ENCODE measurements at regions not wholly inside any gene's neighbourhood (a gene's known extent, or its start where the extent isn't known, plus 50 kb on each side); places are given as distances from the start of the nearest gene placed in this dataset.

DNA sequence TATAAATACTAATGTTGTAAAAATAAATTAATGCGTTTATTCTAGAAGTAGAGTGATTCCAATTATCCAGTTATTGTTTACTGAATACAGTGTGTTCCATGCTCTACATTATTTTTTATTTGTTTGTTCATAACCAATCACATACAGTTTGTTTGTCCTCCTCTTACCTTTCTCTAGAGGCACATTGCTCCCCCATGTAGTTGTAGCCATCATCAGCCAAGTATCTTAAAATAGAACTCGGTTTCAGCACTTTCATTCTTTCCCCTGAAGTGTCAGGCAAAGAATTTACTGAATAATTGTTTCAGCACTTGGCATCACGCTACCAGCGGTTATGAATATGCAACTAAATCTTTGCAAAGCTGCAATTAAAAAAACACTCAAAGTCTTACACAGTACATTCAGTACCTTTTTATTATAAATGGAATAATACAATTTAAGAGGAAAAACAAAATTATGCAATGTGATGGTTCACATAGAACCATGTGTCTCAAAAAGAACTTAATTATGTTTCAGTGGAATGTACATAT is 448.6 kb upstream of the ATP10A start:
- TF ChIP-seq POLR2AphosphoS5 (IDR thresholded peaks at IDR 0.05; ENCODE audit: insufficient read depth in 1 of 2, low read depth in 1 of 2) = no peak
- TF ChIP-seq, protein P1, sequence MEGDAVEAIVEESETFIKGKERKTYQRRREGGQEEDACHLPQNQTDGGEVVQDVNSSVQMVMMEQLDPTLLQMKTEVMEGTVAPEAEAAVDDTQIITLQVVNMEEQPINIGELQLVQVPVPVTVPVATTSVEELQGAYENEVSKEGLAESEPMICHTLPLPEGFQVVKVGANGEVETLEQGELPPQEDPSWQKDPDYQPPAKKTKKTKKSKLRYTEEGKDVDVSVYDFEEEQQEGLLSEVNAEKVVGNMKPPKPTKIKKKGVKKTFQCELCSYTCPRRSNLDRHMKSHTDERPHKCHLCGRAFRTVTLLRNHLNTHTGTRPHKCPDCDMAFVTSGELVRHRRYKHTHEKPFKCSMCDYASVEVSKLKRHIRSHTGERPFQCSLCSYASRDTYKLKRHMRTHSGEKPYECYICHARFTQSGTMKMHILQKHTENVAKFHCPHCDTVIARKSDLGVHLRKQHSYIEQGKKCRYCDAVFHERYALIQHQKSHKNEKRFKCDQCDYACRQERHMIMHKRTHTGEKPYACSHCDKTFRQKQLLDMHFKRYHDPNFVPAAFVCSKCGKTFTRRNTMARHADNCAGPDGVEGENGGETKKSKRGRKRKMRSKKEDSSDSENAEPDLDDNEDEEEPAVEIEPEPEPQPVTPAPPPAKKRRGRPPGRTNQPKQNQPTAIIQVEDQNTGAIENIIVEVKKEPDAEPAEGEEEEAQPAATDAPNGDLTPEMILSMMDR (IDR thresholded peaks at IDR 0.05) = no peak

Measured in vagina (tissue), 2 donors.